Sciatic nerve (tissue), 2 donors: ENCODE measurements at regions not wholly inside any gene's neighbourhood (a gene's known extent, or its start where the extent isn't known, plus 50 kb on each side); places are given as distances from the start of the nearest gene placed in this dataset.

Source experiments
- ATAC-seq: fragments of 200-7000 bp; cut with Tn5 transposase; one replicate; pipeline ENCODE4 v1.9.1; 2020; ENCODE audit warnings: mild to moderate bottlenecking, moderate library complexity
- DNase-seq: peaks from one replicate; pipeline ENCODE4 v3.0.0-alpha.2; 2020; ENCODE audit warnings: low spot score
- intact Hi-C: fragments of 100-400 bp; cut with DNase I; formaldehyde crosslinking; loops from one replicate; pipeline ENCODE4 v1.14.2; 2022
- donor health status: DM: no; HTN: no; CAD: no.
- donor health status: DM: no; HTN: no; CAD: no.

DNA sequence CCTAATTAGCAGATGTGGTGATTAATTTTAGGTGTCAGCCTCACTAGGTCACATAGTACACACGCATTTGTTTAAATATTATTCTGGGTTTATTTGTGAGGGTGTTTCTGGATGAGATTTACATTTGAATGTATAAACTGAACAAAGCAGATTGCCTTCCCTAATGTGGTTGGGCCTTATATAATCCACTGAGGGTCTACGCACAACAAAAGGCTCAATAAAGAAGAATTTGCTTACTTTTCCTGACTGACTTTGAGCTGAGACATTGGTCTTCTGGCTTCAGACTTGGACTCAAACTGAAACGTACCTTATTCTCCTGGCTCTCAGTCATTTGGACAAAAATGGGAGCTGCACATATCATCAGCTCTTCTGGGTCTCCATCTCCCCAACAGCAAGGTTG lies 1132.3 kb upstream of the FLRT2 start:
- DNase-seq (no peak), ATAC-seq (no peak)
- intact Hi-C loops = no loop called here

DNA sequence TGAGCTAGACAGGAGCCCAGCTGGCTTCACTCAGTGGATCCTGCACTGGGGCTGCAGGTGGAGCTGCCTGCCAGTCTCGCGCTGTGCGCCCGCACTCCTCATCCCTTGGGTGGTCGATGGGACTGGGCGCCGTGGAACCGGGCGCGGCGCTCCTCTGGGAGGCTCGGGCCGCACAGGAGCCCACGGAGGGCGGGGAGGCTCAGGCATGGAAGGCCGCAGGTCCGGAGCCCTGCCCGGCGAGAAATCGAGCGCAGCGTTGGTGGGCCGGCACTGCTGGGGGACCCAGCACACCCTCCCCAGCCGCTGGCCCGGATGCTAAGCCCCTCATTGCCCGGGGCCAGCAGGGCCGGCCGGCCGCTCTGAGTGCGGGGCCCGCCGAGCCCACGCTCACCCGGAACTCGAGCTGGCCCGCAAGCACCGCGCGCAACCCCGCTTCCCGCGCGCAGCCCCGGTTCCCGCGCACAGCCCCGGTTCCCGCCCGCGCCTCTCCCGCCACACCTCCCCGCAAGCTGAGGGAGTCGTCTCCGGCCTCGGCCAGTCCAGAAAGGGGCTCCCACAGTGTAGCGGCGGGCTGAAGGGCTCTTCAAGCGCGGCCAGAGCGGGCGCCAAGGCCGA lies 1130.5 kb upstream of the FLRT2 start:
- DNase-seq = no peak
- no peak for ATAC-seq
- intact Hi-C loops = no loop called here

DNA sequence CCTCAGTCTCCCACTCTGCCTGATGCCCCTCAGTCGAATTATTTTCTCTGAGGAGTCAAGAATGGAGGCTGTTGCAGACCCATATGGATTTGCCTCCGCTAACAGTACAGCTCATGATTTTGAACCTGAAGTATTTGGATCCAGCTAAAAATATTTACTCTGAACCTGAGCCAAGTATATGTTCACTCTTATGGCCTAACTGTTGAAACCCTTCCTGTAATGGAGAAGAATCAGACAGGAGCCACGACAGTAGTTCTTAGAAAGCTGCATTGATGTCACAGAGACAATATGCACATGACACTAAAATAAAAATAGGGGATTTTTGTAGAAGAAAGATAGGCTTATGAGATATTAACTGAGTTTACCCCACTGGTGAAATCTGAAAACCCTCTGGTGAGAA lies 1128.3 kb upstream of the FLRT2 start:
- ATAC-seq (no peak), DNase-seq (no peak)
- intact Hi-C loops = no loop called here

DNA sequence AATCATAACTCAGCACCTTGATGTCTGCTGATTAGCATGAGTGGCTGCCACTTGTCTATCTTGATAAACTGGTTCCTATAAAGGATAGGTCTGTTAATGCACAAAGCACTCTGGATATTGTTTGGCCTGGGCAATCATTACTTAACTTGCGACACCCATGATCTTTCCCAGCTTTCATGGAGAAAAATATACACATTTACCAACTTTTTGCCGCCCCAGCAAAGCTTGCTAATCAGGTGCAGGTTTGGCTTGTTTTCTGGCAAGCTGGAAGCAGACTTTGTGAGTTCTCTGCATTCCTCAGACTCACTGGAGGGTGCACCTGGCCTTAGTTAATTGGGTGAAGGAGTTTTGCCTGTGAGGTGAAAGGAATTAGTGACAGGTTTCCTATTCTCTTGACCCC lies 1126.4 kb upstream of the FLRT2 start:
- ATAC-seq (no peak), DNase-seq (no peak)
- intact Hi-C loops = no loop called here

DNA sequence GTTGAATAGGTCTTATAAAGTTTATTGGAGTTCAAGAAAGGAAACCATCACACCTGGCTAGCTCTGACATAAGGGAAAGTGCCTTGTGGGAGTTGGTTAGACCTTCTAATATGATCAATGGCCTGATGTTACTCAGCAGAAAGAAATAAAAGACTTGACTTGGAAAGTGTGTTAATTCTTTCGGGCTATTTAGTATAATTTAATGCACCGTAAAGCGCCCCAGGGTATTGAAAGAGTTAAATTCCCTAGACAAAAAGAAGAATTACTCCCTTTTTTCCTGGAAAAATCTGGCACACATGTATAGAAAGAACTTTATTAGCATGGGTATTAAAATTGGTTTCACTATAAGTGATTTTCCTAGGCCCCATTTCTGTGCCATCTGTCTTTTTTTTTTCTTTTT lies 1125.7 kb upstream of the FLRT2 start:
- intact Hi-C loops = no loop called here
- ATAC-seq (no peak), DNase-seq (no peak)

DNA sequence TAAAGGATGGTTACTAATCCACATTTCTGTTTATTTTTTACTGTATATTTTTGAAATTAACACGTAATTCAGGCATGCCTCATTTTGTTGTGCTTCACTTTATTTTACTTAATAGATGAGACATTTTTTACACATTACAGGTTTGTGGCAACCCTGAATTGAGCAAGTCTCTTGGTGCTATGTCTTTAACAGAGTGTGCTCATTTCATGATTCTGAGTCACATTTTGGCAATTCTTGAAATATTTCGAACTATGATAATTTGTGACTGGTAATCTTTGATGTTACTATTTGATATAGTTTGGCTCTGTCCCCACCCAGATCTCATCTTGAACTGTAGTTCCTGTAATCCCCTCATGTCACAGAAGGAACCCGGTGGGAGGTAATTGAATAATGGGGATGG lies 1120.5 kb upstream of the FLRT2 start:
- DNase-seq (no peak), ATAC-seq (no peak)
- intact Hi-C loops = loop anchor here (5.0 kb wide), 1 partner anchor 1522 kb away; no protein-coding TSS in a partner anchor

DNA sequence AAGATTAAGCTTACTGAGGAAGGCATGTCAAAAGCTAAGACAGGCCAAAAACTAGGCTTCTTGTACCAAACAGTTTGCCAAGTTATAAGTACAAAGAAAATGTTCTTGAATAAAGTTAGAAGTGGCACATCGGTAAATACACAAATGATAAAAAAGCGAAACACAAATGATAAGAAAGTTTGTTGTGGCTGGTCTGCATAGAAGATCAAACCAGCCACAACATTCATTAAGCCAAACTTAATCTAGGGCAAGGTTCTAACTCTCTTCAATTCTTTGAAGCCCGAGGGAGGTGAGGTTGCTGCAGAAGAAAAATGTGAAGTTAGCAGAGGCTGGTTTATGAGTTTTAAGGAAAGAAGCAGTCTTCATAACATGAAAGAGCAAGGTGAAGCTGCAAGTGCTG lies 1119.6 kb upstream of the FLRT2 start:
- no peak for ATAC-seq
- intact Hi-C loops = no loop called here
- DNase-seq = no peak

DNA sequence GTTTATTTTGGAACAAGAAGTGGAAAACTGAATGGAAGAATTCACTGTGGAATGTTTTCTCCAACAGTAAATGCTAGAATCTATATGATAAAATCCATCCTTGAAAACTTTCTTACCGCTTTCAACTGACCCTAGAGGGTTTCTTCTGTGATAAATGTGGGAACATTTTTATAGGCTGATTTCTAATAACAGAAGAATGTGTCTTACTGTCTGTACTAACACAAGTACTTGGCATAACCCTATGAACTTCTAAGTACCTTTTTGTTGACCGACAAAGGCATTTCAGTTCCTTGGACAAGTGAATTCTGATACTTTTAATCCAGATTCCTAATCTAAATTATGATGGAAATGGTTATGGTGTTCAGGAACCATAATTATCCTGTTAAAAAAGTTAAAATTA lies 1109.7 kb upstream of the FLRT2 start:
- no peak for ATAC-seq
- no peak for DNase-seq
- intact Hi-C loops = no loop called here

DNA sequence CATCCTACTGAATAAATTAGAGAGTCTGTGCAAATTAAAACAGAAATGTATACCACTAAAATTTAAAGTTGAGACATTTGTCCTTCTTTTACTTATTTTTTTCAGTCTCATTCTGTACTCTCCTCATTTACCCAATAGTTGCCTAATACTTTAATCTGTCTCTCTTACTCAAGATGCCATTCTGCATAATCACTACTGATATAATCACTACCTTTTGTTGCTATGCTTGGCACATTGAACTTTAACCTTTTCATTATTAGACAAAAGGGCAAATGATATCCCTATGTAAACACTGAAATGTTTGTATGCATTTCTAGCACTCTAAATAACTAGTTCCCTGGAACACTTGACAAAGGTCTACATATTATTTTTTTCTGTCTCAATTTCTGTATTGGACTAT lies 1108.3 kb upstream of the FLRT2 start:
- intact Hi-C loops = no loop called here
- ATAC-seq = no peak

DNA sequence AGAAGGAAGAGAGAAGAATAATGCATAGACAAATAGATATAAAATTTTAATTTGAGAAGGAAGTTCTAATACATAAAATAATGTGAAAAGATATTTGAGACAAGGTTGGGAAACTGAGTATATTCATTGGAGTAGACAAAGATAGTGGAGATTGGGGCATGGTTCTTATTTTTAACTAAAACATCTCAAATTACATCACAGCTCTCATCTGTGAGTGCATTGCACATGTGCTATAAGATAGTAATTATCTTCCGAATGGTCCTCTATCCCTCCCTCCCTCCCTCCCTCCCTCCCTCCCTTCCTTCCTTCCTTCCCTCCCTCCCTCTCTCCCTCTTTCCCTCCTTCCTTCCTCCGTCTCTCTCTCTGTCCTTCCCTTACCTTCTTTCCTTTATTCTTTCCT lies 1104.0 kb upstream of the FLRT2 start:
- DNase-seq (no peak), ATAC-seq (no peak)
- intact Hi-C loops = no loop called here

More for the DNA sequence above, 1108.3 kb upstream of the FLRT2 start:
- no peak for DNase-seq

DNA sequence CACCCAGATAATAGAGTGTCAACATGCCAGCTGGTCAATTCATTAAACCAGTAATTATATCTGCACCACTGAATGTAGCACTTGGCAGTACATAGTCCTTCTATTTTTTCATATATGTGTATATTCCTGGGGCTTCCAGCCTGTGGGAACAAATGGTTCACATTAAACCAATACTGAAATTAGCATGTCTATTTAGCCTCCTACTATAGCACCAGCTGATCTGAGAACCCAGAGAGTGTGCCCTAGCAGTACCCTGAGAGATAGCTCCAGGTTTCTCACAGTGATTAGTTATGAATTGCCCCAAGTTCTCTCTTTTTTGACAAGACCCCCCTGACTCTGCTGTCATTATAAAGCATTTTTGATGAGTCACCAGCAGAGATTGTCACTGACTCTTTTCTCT lies 1097.3 kb upstream of the FLRT2 start:
- no peak for DNase-seq
- no peak for ATAC-seq
- intact Hi-C loops = no loop called here

DNA sequence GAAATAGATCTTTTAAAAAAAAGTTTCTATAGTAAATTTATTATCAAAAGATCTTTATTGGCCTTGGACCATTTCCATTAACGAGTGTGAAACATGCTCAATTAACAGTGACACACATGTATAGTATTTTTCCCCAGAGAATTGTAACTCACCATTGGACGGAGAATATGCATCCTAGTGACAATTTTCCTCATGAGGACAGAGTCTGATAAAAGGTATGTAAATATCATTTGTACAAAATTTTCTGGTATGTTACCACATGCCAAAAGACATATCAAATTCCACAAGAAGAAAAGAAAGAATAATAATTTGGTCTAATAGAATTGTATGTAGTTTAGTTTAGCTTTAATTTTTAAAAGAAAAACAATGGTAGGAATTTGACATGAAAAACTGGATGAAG lies 1096.0 kb upstream of the FLRT2 start:
- no peak for ATAC-seq
- DNase-seq = no peak
- intact Hi-C loops = no loop called here

DNA sequence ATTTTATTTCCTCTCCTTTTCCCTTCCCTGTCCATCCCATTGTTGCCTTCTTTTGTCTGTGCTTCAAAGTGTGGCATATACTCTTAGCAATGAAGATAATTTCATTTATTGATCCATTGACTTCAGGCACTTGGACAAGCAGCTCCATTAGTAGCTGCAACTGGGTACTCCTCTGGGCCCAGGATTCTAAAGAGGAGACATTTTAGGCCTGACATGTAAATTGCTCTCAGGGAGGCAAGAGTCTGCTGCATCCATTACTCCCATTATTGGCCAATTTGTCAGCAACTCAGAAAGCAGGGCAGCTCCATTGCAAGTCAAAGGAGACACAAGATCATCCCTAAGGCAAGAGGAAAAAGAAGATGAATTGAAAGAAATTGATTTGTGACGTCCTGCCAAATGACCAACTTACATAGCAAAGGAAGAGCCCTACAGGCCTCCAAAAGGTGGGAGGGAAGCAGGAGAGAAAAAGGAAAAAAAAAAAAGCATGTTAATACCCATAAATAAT lies 1094.1 kb upstream of the FLRT2 start:
- no peak for ATAC-seq
- intact Hi-C loops = no loop called here

DNA sequence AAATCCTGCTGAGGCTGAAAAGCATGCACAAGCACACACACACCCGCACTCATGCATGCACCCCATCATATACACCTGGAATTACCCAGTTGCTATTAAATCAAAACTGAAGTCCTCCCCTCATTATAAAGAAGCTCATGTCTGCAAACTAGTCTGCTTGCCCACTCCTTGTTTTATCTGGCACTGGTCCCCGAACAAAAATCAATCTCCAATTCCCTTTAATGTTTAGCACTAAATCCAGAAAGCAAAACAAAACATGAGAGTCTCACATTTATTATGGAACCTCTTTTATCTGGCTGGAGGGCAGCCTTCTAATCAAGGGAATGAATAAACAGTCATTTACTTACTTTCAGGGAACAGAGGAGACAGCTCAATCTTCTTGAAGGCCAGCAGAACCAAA lies 1093.4 kb upstream of the FLRT2 start:
- no peak for DNase-seq
- intact Hi-C loops = no loop called here

More for the DNA sequence above, 1094.1 kb upstream of the FLRT2 start:
- DNase-seq = no peak

DNA sequence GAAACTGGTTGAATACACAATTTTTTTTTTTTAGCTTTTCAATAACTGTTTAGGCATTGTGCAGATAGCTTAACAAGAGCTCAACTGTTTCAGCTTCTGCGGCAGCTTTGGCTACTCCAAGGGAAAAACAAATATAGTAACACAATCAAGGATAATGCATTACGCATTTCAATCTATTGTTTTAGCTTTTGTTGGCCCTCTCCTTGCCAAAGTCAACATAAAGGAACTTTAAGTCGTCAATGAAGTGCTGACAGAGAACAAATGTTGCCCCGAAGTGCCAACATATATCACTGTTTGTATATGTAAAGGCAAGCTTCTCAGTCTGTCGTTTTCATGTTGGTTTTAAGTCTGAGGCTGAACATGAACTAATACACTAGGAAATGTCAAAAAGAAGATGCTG lies 1087.4 kb upstream of the FLRT2 start:
- intact Hi-C loops = no loop called here
- ATAC-seq (no peak), DNase-seq (no peak)

More for the DNA sequence above, 1093.4 kb upstream of the FLRT2 start:
- ATAC-seq = no peak

DNA sequence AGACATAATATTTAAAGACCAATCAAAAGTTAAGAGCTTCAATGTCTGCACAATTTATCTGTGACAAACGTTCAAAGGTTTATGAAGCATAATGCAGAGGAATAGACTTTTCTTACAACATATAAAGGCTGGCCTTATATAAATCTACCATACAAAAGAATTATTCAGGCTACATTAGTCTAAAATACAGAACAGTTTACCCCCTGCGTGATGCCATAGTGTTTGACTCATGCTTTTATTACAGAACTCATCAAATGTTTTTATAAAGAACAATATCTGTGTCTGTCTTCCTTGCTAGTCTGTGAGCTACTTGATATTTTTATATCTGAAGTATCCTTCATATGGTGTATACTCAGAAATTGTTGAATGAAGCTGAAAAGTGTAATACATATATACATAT lies 1084.5 kb upstream of the FLRT2 start:
- DNase-seq (no peak), ATAC-seq (no peak)
- intact Hi-C loops = no loop called here

DNA sequence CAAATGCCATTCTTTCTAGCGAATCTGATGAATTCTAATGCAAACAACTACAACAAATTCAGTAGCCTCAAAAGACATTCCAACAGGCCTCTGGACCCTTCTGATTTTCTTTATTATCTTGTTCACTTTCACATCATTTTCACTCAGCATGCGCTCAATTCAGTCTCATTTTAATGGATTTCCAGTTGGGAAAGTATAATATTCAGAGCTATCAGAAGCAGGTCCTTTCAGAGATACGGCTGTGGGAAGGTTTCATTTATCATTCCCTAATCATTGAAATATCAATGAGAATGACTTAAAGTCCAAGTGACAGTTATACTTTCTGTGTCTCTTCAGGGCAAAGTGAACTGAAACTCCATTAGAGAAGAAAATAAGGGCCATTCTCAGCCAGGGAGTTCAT lies 1083.7 kb upstream of the FLRT2 start:
- ATAC-seq (no peak), DNase-seq (no peak)
- intact Hi-C loops = no loop called here

DNA sequence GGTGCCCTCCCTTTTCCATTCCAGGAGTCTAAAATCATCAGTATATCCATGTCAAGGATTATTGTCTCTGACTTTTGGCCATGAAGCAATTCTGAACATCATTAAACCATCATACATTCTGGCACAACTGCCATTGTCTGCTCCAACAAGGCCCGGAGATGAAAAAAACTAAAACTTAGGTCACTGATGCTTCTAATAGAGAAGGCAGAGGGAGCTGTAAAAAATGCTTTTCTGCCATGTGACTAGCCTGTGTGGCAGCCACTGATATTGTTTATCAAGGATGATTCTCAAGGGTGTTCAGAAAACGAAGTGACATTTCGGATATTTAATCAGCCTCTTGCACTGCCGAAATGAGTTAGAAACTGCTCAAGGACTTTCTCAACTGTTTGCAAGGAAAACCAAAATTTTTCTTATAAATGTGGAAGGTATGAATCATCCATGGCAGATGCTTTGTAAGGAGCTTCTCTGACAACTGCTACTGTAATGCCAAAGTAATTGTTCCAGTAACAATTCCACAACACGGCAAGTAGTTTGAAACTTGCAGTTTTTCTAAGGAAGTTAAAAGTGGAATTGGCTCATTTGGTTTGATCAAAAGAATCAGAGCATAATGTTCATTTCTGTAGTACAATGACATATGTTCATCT lies 1076.5 kb upstream of the FLRT2 start:
- no peak for DNase-seq
- no peak for ATAC-seq
- intact Hi-C loops = no loop called here

DNA sequence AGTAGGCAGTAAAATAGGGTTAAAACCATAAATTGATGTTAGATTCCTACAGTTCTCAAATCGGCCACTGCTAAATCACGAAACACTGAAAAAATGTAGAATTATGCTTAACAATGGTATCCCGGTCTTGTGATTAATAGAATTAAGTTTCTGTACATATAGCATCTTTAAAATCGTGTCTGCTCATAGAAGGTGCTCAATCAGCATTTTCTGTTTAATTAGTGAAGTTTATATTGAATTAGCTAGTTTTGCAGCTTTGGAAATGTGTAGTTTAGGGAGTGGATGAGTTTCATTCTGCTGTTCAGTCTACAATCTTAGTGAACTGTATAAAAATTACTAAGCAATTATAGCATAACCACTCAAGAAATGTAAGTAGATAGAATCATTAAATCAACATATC lies 1075.8 kb upstream of the FLRT2 start:
- ATAC-seq = no peak
- intact Hi-C loops = no loop called here

DNA sequence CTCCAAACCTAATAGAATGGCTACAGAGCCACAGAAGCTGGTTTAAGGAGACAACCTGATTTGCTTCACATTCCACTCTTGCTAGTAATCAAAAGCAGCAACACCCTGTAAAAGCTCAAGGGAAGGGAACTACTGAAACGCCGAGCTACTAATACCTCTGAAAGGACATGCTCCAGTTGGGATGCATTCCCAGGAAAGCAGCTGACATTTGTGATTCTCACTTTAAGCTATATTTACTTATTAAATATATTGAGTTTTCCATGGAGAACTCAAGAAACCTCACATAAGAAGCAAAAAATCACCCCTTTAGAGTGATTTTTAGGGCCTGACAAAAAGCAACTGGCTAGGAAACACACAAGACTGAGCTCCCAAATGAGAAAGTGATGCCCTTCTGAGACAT lies 1073.0 kb upstream of the FLRT2 start:
- intact Hi-C loops = no loop called here
- no peak for DNase-seq
- ATAC-seq = no peak

More for the DNA sequence above, 1075.8 kb upstream of the FLRT2 start:
- DNase-seq = no peak

DNA sequence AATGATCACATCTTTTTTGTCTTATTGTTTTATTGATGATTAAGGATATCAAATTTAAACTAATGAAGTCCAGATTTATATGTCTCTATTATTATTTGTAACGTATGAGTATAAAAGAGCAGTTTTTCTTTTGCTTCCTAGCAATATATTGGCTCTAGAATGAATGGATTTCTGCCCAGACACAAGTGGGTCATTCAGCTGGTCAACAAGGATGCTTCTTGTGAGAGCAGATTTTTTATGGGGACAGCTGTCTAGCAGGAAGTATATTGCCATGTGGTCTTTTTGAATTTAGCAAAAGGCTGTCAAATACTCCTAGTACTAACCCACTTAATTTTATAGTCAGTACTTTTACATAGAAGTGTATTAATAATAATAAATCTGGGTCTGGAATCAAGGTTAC lies 1071.1 kb upstream of the FLRT2 start:
- intact Hi-C loops = no loop called here
- ATAC-seq (no peak), DNase-seq (no peak)
